ENCODE measurements at regions not wholly inside any gene's neighbourhood (a gene's known extent, or its start where the extent isn't known, plus 50 kb on each side); places are given as distances from the start of the nearest gene placed in this dataset.

DNA sequence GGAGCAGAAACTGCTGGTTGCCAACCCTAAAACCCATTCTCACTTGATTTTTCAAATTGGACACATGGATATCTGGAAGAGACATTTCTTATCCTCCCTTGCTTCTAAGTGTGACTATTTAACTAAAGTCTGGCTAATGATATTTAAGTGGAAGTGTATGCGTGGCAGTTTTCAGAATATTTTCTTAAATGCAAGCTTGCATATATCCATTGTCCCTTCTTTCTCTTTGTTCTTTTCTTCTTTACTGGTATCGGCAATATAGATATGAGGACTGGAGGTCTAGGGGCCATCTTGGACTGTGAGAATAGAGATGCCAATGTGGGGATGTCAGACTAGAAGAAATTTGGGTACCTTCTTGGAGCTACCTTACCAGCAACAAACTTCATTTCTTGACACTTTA is 364.3 kb upstream of the DPH6 start:
- Histone ChIP-seq H3K23me2 (ENCODE audit: insufficient read length, low read depth, low read length, poor library complexity, severe bottlenecking) (no peaks in the 10 kb centered on the region), H3K4me2 (ENCODE audit: insufficient read depth, insufficient read length, low read length) (no peak overlapping the region), H4K5ac (ENCODE audit: insufficient read length, low read depth, low read length) (no peak overlapping the region), H2BK120ac (ENCODE audit: low read depth, low read length, poor library complexity, severe bottlenecking) (no peak overlapping the region), H2AK5ac (ENCODE audit: insufficient read length, low read length) (no peak overlapping the region), H3K18ac (ENCODE audit: insufficient read length, low read depth, low read length) (no peak overlapping the region), H3K27ac (ENCODE audit: insufficient read length, low read depth, low read length) (no peak overlapping the region), H3K23ac (ENCODE audit: insufficient read length, low read depth, low read length) (no peak overlapping the region), H3K4me1 (ENCODE audit: insufficient read depth, low read length) (no peaks in the 10 kb centered on the region; the same call in 1 of the 2 replicates), H3K9me3 (ENCODE audit: control insufficient read depth, low read depth, low read length) (no peaks in the 10 kb centered on the region), H2BK15ac (ENCODE audit: low read depth, low read length) (no peak overlapping the region), H3K79me1 (ENCODE audit: insufficient read depth, low read depth, low read length, poor library complexity, severe bottlenecking) (no peaks in the 10 kb centered on the region), H3K79me2 (ENCODE audit: insufficient read depth, low read length) (no peaks in the 10 kb centered on the region), H2BK20ac (ENCODE audit: low read depth, low read length, poor library complexity, severe bottlenecking) (no peak overlapping the region), H4K8ac (replicated peaks; ENCODE audit: insufficient read length, low read depth, low read length) (no peak overlapping the region), H4K20me1 (ENCODE audit: control insufficient read depth, insufficient read depth, insufficient read length) (no peaks in the 10 kb centered on the region), H2AFZ (ENCODE audit: low read length) (no peak overlapping the region), H2BK5ac (ENCODE audit: insufficient read length, low read length) (no peak overlapping the region), H3T11ph (ENCODE audit: low read length) (no peak overlapping the region), H2BK12ac (ENCODE audit: insufficient read length, low read depth, low read length) (no peak overlapping the region), H3K14ac (ENCODE audit: insufficient read depth, low read length) (no peak overlapping the region), H3K27me3 (ENCODE audit: insufficient read depth, low read length) (no peaks in the 10 kb centered on the region), H3K56ac (ENCODE audit: insufficient read length, low read depth, low read length) (no peak overlapping the region), H3K4ac (ENCODE audit: low read depth, low read length) (no peak overlapping the region), H4K91ac (ENCODE audit: insufficient read length, low read depth, low read length) (no peak overlapping the region), H3K9ac (ENCODE audit: extremely low read depth, insufficient read length, low read length) (no peak overlapping the region)
- WGBS (ENCODE audit: extremely low coverage, insufficient read length, low lambda C conversion rate) = no CpG with 5 or more reads among the region's 2 CpGs
- no peaks in the 10 kb centered on the region for H3K27me3 Mint-ChIP-seq (ENCODE audit: low read depth)
- peaks cover 0 to 2% of the 10 kb centered on the region in 2 experiments; a peak in 1 of 5 replicates for H3K9me3 Mint-ChIP-seq
- TF ChIP-seq, protein P1, sequence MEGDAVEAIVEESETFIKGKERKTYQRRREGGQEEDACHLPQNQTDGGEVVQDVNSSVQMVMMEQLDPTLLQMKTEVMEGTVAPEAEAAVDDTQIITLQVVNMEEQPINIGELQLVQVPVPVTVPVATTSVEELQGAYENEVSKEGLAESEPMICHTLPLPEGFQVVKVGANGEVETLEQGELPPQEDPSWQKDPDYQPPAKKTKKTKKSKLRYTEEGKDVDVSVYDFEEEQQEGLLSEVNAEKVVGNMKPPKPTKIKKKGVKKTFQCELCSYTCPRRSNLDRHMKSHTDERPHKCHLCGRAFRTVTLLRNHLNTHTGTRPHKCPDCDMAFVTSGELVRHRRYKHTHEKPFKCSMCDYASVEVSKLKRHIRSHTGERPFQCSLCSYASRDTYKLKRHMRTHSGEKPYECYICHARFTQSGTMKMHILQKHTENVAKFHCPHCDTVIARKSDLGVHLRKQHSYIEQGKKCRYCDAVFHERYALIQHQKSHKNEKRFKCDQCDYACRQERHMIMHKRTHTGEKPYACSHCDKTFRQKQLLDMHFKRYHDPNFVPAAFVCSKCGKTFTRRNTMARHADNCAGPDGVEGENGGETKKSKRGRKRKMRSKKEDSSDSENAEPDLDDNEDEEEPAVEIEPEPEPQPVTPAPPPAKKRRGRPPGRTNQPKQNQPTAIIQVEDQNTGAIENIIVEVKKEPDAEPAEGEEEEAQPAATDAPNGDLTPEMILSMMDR (conservative IDR thresholded peaks at IDR 0.05) = no peak
- no peak for DNase-seq
- H3K36me3 Mint-ChIP-seq (ENCODE audit: insufficient read depth in 1 of 3, low read depth in 3 of 3) = no peaks in the 10 kb centered on the region
- no peak overlapping the region for H3K27ac Mint-ChIP-seq
- no peak overlapping the region for H3K4me3 Mint-ChIP-seq
- H3K4me1 Mint-ChIP-seq = no peaks in the 10 kb centered on the region

All from H9 (cell line).